KBM-7 (cell line): ENCODE measurements at regions not wholly inside any gene's neighbourhood (a gene's known extent, or its start where the extent isn't known, plus 50 kb on each side); places are given as distances from the start of the nearest gene placed in this dataset.

ENCODE experiments used
- DNase-seq: peaks from one replicate; pipeline ENCODE4 v3.0.0-alpha.2; 2015
- in situ Hi-C: fragments of 300-500 bp; cut with MboI; formaldehyde crosslinking; loops from 2 replicates; pipeline ENCODE4 v1.14.3; 2020; ENCODE audit warnings: low sequenced_read_pairs, low pct_unique_long_range_greater_than_20kb, mixed read lengths

GRCh38 chr22:17271711-17272451, 52.6 kb upstream of the ADA2 start:
- no peak for DNase-seq
- in situ Hi-C loops = loop anchor here (25.0 kb wide), 1 partner anchor 110 kb away; the partner anchor contains the start of gene HDHD5

- in situ Hi-C loops = loop anchor here (25.0 kb wide), 1 partner anchor 107 kb away; the partner anchor contains the start of gene HDHD5
- no peak for DNase-seq
These were observed 50.5 kb upstream of the ADA2 start for GRCh38 chr22:17269607-17270261.

GRCh38 chr22:17269224-17269606, 50.0 kb upstream of the ADA2 start:
- DNase-seq = no peak
- in situ Hi-C loops = loop anchor here (25.0 kb wide), 1 partner anchor 107 kb away; the partner anchor contains the start of gene HDHD5
